HEK293 (cell line): ENCODE measurements at regions not wholly inside any gene's neighbourhood (a gene's known extent, or its start where the extent isn't known, plus 50 kb on each side); places are given as distances from the start of the nearest gene placed in this dataset.

Experiments used
- CTCF ChIA-PET: fragments of 350-600 bp; formaldehyde crosslinking; extraction: SDS; loops from one replicate; lab custom pipeline; 2021; ENCODE audit warnings: antibody characterized with exemption; lab: Yijun Ruan, JAX
- POLR2A ChIA-PET: fragments of 300-600 bp; formaldehyde crosslinking; extraction: SDS; loops from one replicate; lab custom pipeline; 2020; ENCODE audit warnings: antibody characterized with exemption, inconsistent platforms; lab: Yijun Ruan, JAX
- H3K27ac ChIP-seq: fragments of 200-500 bp; sonication (Bioruptor generic); 2 replicates; pipeline ENCODE4 v1.5.1; 2014; ENCODE audit warnings: low read depth, low read length, control low read depth, inconsistent platforms; ENCODE audit errors: extremely low read depth
- H3K36me3 ChIP-seq, 2 experiments: fragments of 200-500 bp in 1 of 2; sonication (Bioruptor generic) in 1 of 2; 1 replicate in 1 of 2; 2 replicates in 1 of 2; pipeline ENCODE4 v1.5.1; 2014 to 2017; ENCODE audit warnings: inconsistent platforms in 2 of 2, low read length in 2 of 2; ENCODE audit not compliant: control insufficient read depth in 2 of 2, insufficient read depth in 1 of 2
- H3K4me1 ChIP-seq: fragments of 200-500 bp; sonication (Bioruptor generic); 2 replicates; pipeline ENCODE4 v1.5.1; 2014; ENCODE audit warnings: mild to moderate bottlenecking, low read length, inconsistent platforms; ENCODE audit not compliant: control insufficient read depth, insufficient read depth
- H3K4me3 ChIP-seq: 2 replicates; pipeline ENCODE4 v1.5.1; 2011; ENCODE audit warnings: low read depth, mild to moderate bottlenecking, control low read depth, low read length, moderate library complexity
- H3K9me3 ChIP-seq: fragments of 200-500 bp; sonication (Bioruptor generic); 2 replicates; pipeline ENCODE4 v1.5.1; 2014; ENCODE audit warnings: low read depth, low read length, inconsistent platforms; ENCODE audit not compliant: control insufficient read depth, insufficient read depth
- KLF1 ChIP-seq: fragments of 450-650 bp; formaldehyde crosslinking; IDR thresholded peaks from 2 replicates; pipeline ENCODE4 v1.5.1; 2016; ENCODE audit warnings: missing biosample characterization, missing genetic modification characterization
- KLF10 ChIP-seq: fragments of 450-650 bp; IDR thresholded peaks from 2 replicates; pipeline ENCODE4 v1.5.1; 2018; ENCODE audit warnings: missing biosample characterization, mild to moderate bottlenecking, missing genetic modification characterization
- MEIS1 ChIP-seq: sonication (generic); formaldehyde crosslinking; IDR thresholded peaks from 2 replicates; pipeline ENCODE4 v1.8.1; 2022; ENCODE audit warnings: missing genetic modification reagents, mild to moderate bottlenecking, borderline replicate concordance
- MZF1 ChIP-seq: fragments of 450-650 bp; formaldehyde crosslinking; IDR thresholded peaks from 2 replicates; pipeline ENCODE4 v1.5.1; 2017; ENCODE audit warnings: missing biosample characterization, missing genetic modification characterization, borderline replicate concordance
- RBAK ChIP-seq: fragments of 450-650 bp; formaldehyde crosslinking; IDR thresholded peaks from 2 replicates; pipeline ENCODE4 v1.5.1; 2016; ENCODE audit warnings: missing biosample characterization, missing genetic modification characterization
- REST ChIP-seq: fragments of 450-650 bp; formaldehyde crosslinking; IDR thresholded peaks from 2 replicates; pipeline ENCODE4 v1.5.1; 2016; ENCODE audit warnings: missing biosample characterization, missing genetic modification characterization
- SALL2 ChIP-seq: fragments of 450-650 bp; formaldehyde crosslinking; IDR thresholded peaks from 2 replicates; pipeline ENCODE4 v1.5.0; 2017; ENCODE audit warnings: missing biosample characterization, mild to moderate bottlenecking, missing genetic modification characterization, borderline replicate concordance
- ZBTB11 ChIP-seq: fragments of 450-650 bp; formaldehyde crosslinking; conservative IDR thresholded peaks from 2 replicates; pipeline ENCODE4 v1.5.1; 2016; ENCODE audit warnings: low read depth, missing biosample characterization, missing genetic modification characterization
- ZBTB17 ChIP-seq: fragments of 450-650 bp; formaldehyde crosslinking; IDR thresholded peaks from 2 replicates; pipeline ENCODE4 v1.5.1; 2016; ENCODE audit warnings: missing biosample characterization, missing genetic modification characterization
- ZBTB49 ChIP-seq: fragments of 450-650 bp; formaldehyde crosslinking; IDR thresholded peaks from 2 replicates; pipeline ENCODE4 v1.5.1; 2016; ENCODE audit warnings: missing biosample characterization, missing genetic modification characterization, low read depth
- ZFP69B ChIP-seq: fragments of 450-650 bp; formaldehyde crosslinking; IDR thresholded peaks from 2 replicates; pipeline ENCODE4 v1.5.1; 2016; ENCODE audit warnings: missing biosample characterization, missing genetic modification characterization
- ZNF174 ChIP-seq: fragments of 450-650 bp; formaldehyde crosslinking; IDR thresholded peaks from 2 replicates; pipeline ENCODE4 v1.5.0; 2017; ENCODE audit warnings: missing biosample characterization, mild to moderate bottlenecking, missing genetic modification characterization
- ZNF175 ChIP-seq: fragments of 450-650 bp; formaldehyde crosslinking; IDR thresholded peaks from 2 replicates; pipeline ENCODE4 v1.5.1; 2016; ENCODE audit warnings: missing biosample characterization, missing genetic modification characterization
- ZNF184 ChIP-seq: fragments of 450-650 bp; IDR thresholded peaks from 2 replicates; pipeline ENCODE4 v1.5.1; 2018; ENCODE audit warnings: missing biosample characterization, mild to moderate bottlenecking, missing genetic modification characterization
- ZNF280D ChIP-seq: fragments of 450-650 bp; formaldehyde crosslinking; IDR thresholded peaks from 2 replicates; pipeline ENCODE4 v1.5.1; 2016; ENCODE audit warnings: missing biosample characterization, missing genetic modification characterization
- ZNF350 ChIP-seq: fragments of 450-650 bp; formaldehyde crosslinking; IDR thresholded peaks from 2 replicates; pipeline ENCODE4 v1.5.0; 2017; ENCODE audit warnings: missing biosample characterization, mild to moderate bottlenecking, missing genetic modification characterization
- ZNF391 ChIP-seq: fragments of 450-650 bp; formaldehyde crosslinking; IDR thresholded peaks from 2 replicates; pipeline ENCODE4 v1.5.1; 2016; ENCODE audit warnings: low read depth, missing biosample characterization, missing genetic modification characterization, borderline replicate concordance
- ZNF404 ChIP-seq: fragments of 450-650 bp; formaldehyde crosslinking; IDR thresholded peaks from 2 replicates; pipeline ENCODE4 v1.5.1; 2017; ENCODE audit warnings: missing biosample characterization, missing genetic modification characterization
- ZNF549 ChIP-seq: fragments of 450-650 bp; IDR thresholded peaks from 2 replicates; pipeline ENCODE4 v1.5.1; 2018; ENCODE audit warnings: missing biosample characterization, missing genetic modification characterization, mild to moderate bottlenecking, inconsistent platforms, moderate library complexity
- ZNF560 ChIP-seq: fragments of 450-650 bp; formaldehyde crosslinking; IDR thresholded peaks from 2 replicates; pipeline ENCODE4 v1.5.1; 2017; ENCODE audit warnings: missing biosample characterization, missing genetic modification characterization, borderline replicate concordance
- ZNF629 ChIP-seq: fragments of 450-650 bp; formaldehyde crosslinking; IDR thresholded peaks from 2 replicates; pipeline ENCODE4 v1.5.1; 2017; ENCODE audit warnings: missing biosample characterization, missing genetic modification characterization
- ZNF76 ChIP-seq: fragments of 450-650 bp; formaldehyde crosslinking; IDR thresholded peaks from 2 replicates; pipeline ENCODE4; 2016; ENCODE audit warnings: low read depth, missing biosample characterization, missing genetic modification characterization, borderline replicate concordance
- ZNF768 ChIP-seq: fragments of 450-650 bp; formaldehyde crosslinking; IDR thresholded peaks from 2 replicates; pipeline ENCODE4 v1.5.1; 2018; ENCODE audit warnings: missing biosample characterization, mild to moderate bottlenecking, missing genetic modification characterization
- ZXDB ChIP-seq: fragments of 450-650 bp; formaldehyde crosslinking; IDR thresholded peaks from 2 replicates; pipeline ENCODE4 v1.5.1; 2016; ENCODE audit warnings: missing biosample characterization, missing genetic modification characterization

- H3K27ac ChIP-seq = no peak overlapping the region
- H3K4me3 ChIP-seq = no peak overlapping the region
- ChIA-PET CTCF (no interaction called here), POLR2A (no interaction called here)
- TF ChIP-seq ZBTB17 (tag by site-specific recombination) = no peak
- no peak for TF ChIP-seq ZFP69B
- TF ChIP-seq ZNF174 (tag by site-specific recombination) = no peak
- no peak for TF ChIP-seq ZNF350 (tag by site-specific recombination)
- no peak for TF ChIP-seq ZNF175 (tag by site-specific recombination)
- TF ChIP-seq ZNF768 (tag by site-specific recombination) = no peak
- no peak for TF ChIP-seq ZNF629
- TF ChIP-seq KLF1 (tag by site-specific recombination) = no peak
- no peak for TF ChIP-seq ZNF76 (tag by site-specific recombination)
- no peak for TF ChIP-seq ZXDB
- no peak for TF ChIP-seq SALL2
- no peak for TF ChIP-seq MEIS1 (CRISPR knock-in tag)
- no peak for TF ChIP-seq ZNF280D
- TF ChIP-seq ZBTB49 (tag by site-specific recombination) = no peak
- no peak for TF ChIP-seq MZF1 (tag by site-specific recombination)
- H3K9me3 ChIP-seq = no peaks in the 10 kb centered on the region
- no peaks in the 10 kb centered on the region for H3K4me1 ChIP-seq
- H3K36me3 ChIP-seq = no peaks in the 10 kb centered on the region
Measured at GRCh38 chr16:26598998-26599784, 467.5 kb upstream of the C16orf82 start.

- H3K4me1 ChIP-seq = no peaks in the 10 kb centered on the region
- ChIA-PET POLR2A (no interaction called here), CTCF (no interaction called here)
- H3K27ac ChIP-seq = no peak overlapping the region
- H3K4me3 ChIP-seq = no peak overlapping the region
- H3K9me3 ChIP-seq = no peaks in the 10 kb centered on the region
- H3K36me3 ChIP-seq = no peaks in the 10 kb centered on the region
- TF ChIP-seq KLF10 (no peak), ZNF391 (no peak), RBAK (tag by site-specific recombination) (no peak), REST (no peak), ZNF184 (tag by site-specific recombination) (no peak), ZNF350 (tag by site-specific recombination) (no peak), ZNF560 (tag by site-specific recombination) (no peak), ZBTB11 (tag by site-specific recombination) (no peak), ZNF549 (no peak), ZNF404 (no peak)
Measured at GRCh38 chr16:26599785-26600104, 467.0 kb upstream of the C16orf82 start.
